KMS-11 (cell line): ENCODE measurements at regions not wholly inside any gene's neighbourhood (a gene's known extent, or its start where the extent isn't known, plus 50 kb on each side); places are given as distances from the start of the nearest gene placed in this dataset.

Source experiments
- H2AFZ ChIP-seq: fragments of 200-600 bp; sonication (generic); 2 replicates; pipeline ENCODE4 v1.6.1; 2016; ENCODE audit warnings: antibody characterized with exemption, mixed run types, low read depth
- H3K27ac ChIP-seq: fragments of 200-600 bp; sonication (generic); 2 replicates; pipeline ENCODE4 v1.6.1; 2016; ENCODE audit warnings: mild to moderate bottlenecking, mixed run types
- H3K27me3 ChIP-seq: fragments of 200-600 bp; sonication (generic); 2 replicates; pipeline ENCODE4 v1.6.1; 2017; ENCODE audit warnings: mild to moderate bottlenecking, low read depth, mixed run types, moderate library complexity; ENCODE audit not compliant: insufficient read depth
- H3K36me3 ChIP-seq: fragments of 200-600 bp; sonication (generic); 2 replicates; pipeline ENCODE4 v1.6.1; 2017; ENCODE audit warnings: mild to moderate bottlenecking, mixed run types; ENCODE audit not compliant: insufficient read depth
- H3K4me1 ChIP-seq: fragments of 200-600 bp; sonication (generic); 2 replicates; pipeline ENCODE4 v1.6.1; 2016; ENCODE audit warnings: mild to moderate bottlenecking, low read depth, mixed run types; ENCODE audit not compliant: poor library complexity, severe bottlenecking
- H3K4me2 ChIP-seq: fragments of 200-600 bp; sonication (generic); 2 replicates; pipeline ENCODE4 v1.7.0; 2016; ENCODE audit warnings: mild to moderate bottlenecking, mixed run types
- H3K4me3 ChIP-seq: fragments of 200-600 bp; sonication (generic); IDR thresholded peaks from 2 replicates; pipeline ENCODE4 v1.6.1; 2017; ENCODE audit warnings: low read depth, low read length, mixed read lengths; ENCODE audit not compliant: insufficient read depth
- H3K79me2 ChIP-seq: fragments of 200-600 bp; sonication (generic); 2 replicates; pipeline ENCODE4 v1.6.1; 2016; ENCODE audit warnings: low read depth, mixed run types; ENCODE audit not compliant: insufficient read depth
- H3K9ac ChIP-seq: fragments of 200-600 bp; sonication (generic); 2 replicates; pipeline ENCODE4 v1.6.1; 2016; ENCODE audit warnings: mild to moderate bottlenecking, mixed run types
- H4K20me1 ChIP-seq: fragments of 200-600 bp; sonication (generic); 2 replicates; pipeline ENCODE4 v1.6.1; 2016; ENCODE audit warnings: mild to moderate bottlenecking, mixed run types; ENCODE audit not compliant: insufficient read depth
- CTCF ChIP-seq: fragments of 200-600 bp; sonication (generic); conservative IDR thresholded peaks from 2 replicates; pipeline ENCODE4 v1.6.1; 2017; ENCODE audit warnings: low read depth, mild to moderate bottlenecking, antibody characterized with exemption, low read length, moderate library complexity, mixed read lengths

- no peaks in the 10 kb centered on the region for H3K36me3 ChIP-seq
- H3K9ac ChIP-seq = no peak overlapping the region
- no peaks in the 10 kb centered on the region for H3K79me2 ChIP-seq
- H4K20me1 ChIP-seq = no peaks in the 10 kb centered on the region
- H2AFZ ChIP-seq = no peak overlapping the region
- no peak overlapping the region for H3K27ac ChIP-seq
- no peak for TF ChIP-seq CTCF
- H3K27me3 ChIP-seq = no peaks in the 10 kb centered on the region
- H3K4me2 ChIP-seq = no peak overlapping the region
- no peaks in the 10 kb centered on the region for H3K4me1 ChIP-seq
- H3K4me3 ChIP-seq = no peak overlapping the region
These were observed 61.8 kb upstream of the SLC30A5 start for GRCh38 chr5:69032009-69032408.

GRCh38 chr5:69033690-69034089 is 60.1 kb upstream of the SLC30A5 start:
- Histone ChIP-seq H3K27me3 (no peaks in the 10 kb centered on the region), H3K9ac (no peak overlapping the region), H3K4me3 (no peak overlapping the region), H3K4me2 (no peak overlapping the region), H4K20me1 (no peaks in the 10 kb centered on the region), H3K36me3 (no peaks in the 10 kb centered on the region), H3K27ac (no peak overlapping the region), H3K79me2 (no peaks in the 10 kb centered on the region), H2AFZ (no peak overlapping the region), H3K4me1 (no peaks in the 10 kb centered on the region)
- no peak for TF ChIP-seq CTCF

GRCh38 chr5:69034898-69035297 is 58.9 kb upstream of the SLC30A5 start:
- Histone ChIP-seq H3K27me3 (no peaks in the 10 kb centered on the region), H3K4me2 (no peak overlapping the region), H2AFZ (no peak overlapping the region), H3K4me3 (no peak overlapping the region), H3K9ac (no peak overlapping the region), H4K20me1 (no peaks in the 10 kb centered on the region), H3K79me2 (no peaks in the 10 kb centered on the region), H3K36me3 (no peaks in the 10 kb centered on the region), H3K4me1 (no peaks in the 10 kb centered on the region), H3K27ac (no peak overlapping the region)
- no peak for TF ChIP-seq CTCF

GRCh38 chr5:69035665-69036064 is 58.1 kb upstream of the SLC30A5 start:
- Histone ChIP-seq H3K79me2 (no peaks in the 10 kb centered on the region), H3K36me3 (no peaks in the 10 kb centered on the region), H3K4me2 (no peak overlapping the region), H2AFZ (no peak overlapping the region), H3K4me3 (no peak overlapping the region), H4K20me1 (no peaks in the 10 kb centered on the region), H3K27me3 (no peaks in the 10 kb centered on the region), H3K4me1 (no peaks in the 10 kb centered on the region), H3K27ac (no peak overlapping the region), H3K9ac (no peak overlapping the region)
- TF ChIP-seq CTCF = no peak

GRCh38 chr5:69038539-69038938 is 55.3 kb upstream of the SLC30A5 start:
- H2AFZ ChIP-seq = no peak overlapping the region

More at GRCh38 chr5:69038539-69038938, 55.3 kb upstream of the SLC30A5 start:
- Histone ChIP-seq H3K9ac (no peak overlapping the region), H3K79me2 (no peaks in the 10 kb centered on the region), H3K27me3 (no peaks in the 10 kb centered on the region), H3K4me3 (no peak overlapping the region), H4K20me1 (no peaks in the 10 kb centered on the region), H3K27ac (no peak overlapping the region), H3K4me2 (no peak overlapping the region), H3K36me3 (no peaks in the 10 kb centered on the region), H3K4me1 (peaks cover 13% of the 10 kb centered on the region)
- TF ChIP-seq CTCF = no peak
